Right lobe of liver (tissue), 6 donors: ENCODE measurements at regions not wholly inside any gene's neighbourhood (a gene's known extent, or its start where the extent isn't known, plus 50 kb on each side); places are given as distances from the start of the nearest gene placed in this dataset.

Source experiments
- ATAC-seq, 4 donors: fragments of 200-7000 bp; cut with Tn5 transposase; one replicate each; pipeline ENCODE4 v1.9.1; 2020; ENCODE audit warnings: mild to moderate bottlenecking in 4 of 4, moderate library complexity in 4 of 4
- DNase-seq, 3 donors: peaks; one replicate each; pipeline ENCODE4 v3.0.0-alpha.2; 2020
- H3K27ac ChIP-seq, 3 donors: fragments of 200-600 bp; one replicate each; pipeline ENCODE4 v1.8.0; 2022
- H3K27me3 ChIP-seq, 2 donors: fragments of 200-600 bp; one replicate each; pipeline ENCODE4 v1.8.0; 2022
- H3K36me3 ChIP-seq, 4 donors: fragments of 200-600 bp; sonication (generic) in 1 of 4; one replicate each; pipeline versions ENCODE4 v1.5.1 to v1.8.0; 2017 to 2022; ENCODE audit warnings: control low read depth in 1 of 4
- H3K4me1 ChIP-seq, 4 donors: fragments of 200-600 bp; sonication (generic) in 1 of 4; one replicate each; pipeline versions ENCODE4 v1.5.1 to v1.8.0; 2017 to 2022; ENCODE audit warnings: control low read depth in 1 of 4
- H3K4me3 ChIP-seq, 3 donors: fragments of 200-600 bp; one replicate each; pipeline ENCODE4 v1.8.0; 2022
- H3K9me3 ChIP-seq, 4 donors: fragments of 200-600 bp; sonication (generic) in 1 of 4; one replicate each; pipeline versions ENCODE4 v1.5.1 to v1.8.0; 2017 to 2022; ENCODE audit warnings: control low read depth in 1 of 4
- CTCF ChIP-seq, 4 donors: fragments of 200-600 bp in 3 of 4; fragments of 450-650 bp in 1 of 4; IDR thresholded peaks; one replicate each; pipeline versions ENCODE4 v1.5.1 to v1.8.0; 2016 to 2022; ENCODE audit warnings: antibody characterized with exemption in 4 of 4, mild to moderate bottlenecking in 2 of 4
- POLR2A ChIP-seq: fragments of 450-650 bp; IDR thresholded peaks from one replicate; pipeline ENCODE4 v1.6.1; 2017; ENCODE audit warnings: antibody characterized with exemption, mild to moderate bottlenecking
- WGBS: methylation state at CpG from one replicate; pipeline ENCODE4 v1.1.6; 2018; ENCODE audit warnings: low coverage, low lambda C conversion rate; ENCODE audit not compliant: insufficient coverage; ENCODE audit errors: missing lambda C conversion rate; 5-methylcytosine and 5-hydroxymethylcytosine counted together
- intact Hi-C, 2 donors: fragments of 100-400 bp; cut with DNase I; formaldehyde crosslinking; loops; one replicate each; pipeline versions ENCODE4 v1.11.2 to v1.14.1; 2022
- donor health status: DM: no; HTN: yes; CAD: no.
- donor health status: DM: no; HTN: no; CAD: no.
- donor health status: DM: no; HTN: no; CAD: no.
- donor health status: DM: no; HTN: yes; CAD: no.
- donor health status: DM: no; HTN: yes; CAD: no.

- ATAC-seq (no peak), DNase-seq (no peak)
- no peaks in the 10 kb centered on the region for H3K4me1 ChIP-seq
- intact Hi-C loops: no loop called here
- TF ChIP-seq POLR2A (no peak), CTCF (IDR thresholded peaks at IDR 0.05) (no peak)
- 47% methylated on average over 1 of the region's 1 CpG for WGBS
- H3K4me3 ChIP-seq: no peak overlapping the region
- H3K27ac ChIP-seq: no peak overlapping the region
- no peaks in the 10 kb centered on the region for H3K27me3 ChIP-seq
- H3K9me3 ChIP-seq: no peaks in the 10 kb centered on the region
- H3K36me3 ChIP-seq: no peaks in the 10 kb centered on the region
Measured at GRCh38 chr7:81648716-81649115, 121.1 kb downstream of the HGF start.

- Histone ChIP-seq H3K4me1 (no peaks in the 10 kb centered on the region), H3K36me3 (no peaks in the 10 kb centered on the region), H3K27me3 (no peaks in the 10 kb centered on the region), H3K27ac (no peak overlapping the region), H3K4me3 (no peak overlapping the region), H3K9me3 (no peaks in the 10 kb centered on the region)
- TF ChIP-seq POLR2A (no peak), CTCF (IDR thresholded peaks at IDR 0.05) (no peak)
- intact Hi-C loops: no loop called here
- 86% methylated on average over 5 of the region's 5 CpGs for WGBS
- ATAC-seq (no peak), DNase-seq (no peak)
Measured at GRCh38 chr7:81645435-81645834, 124.4 kb downstream of the HGF start.

- H3K27ac ChIP-seq: no peak overlapping the region
- no peak for DNase-seq
- 64% methylated on average over 2 of the region's 2 CpGs for WGBS
- intact Hi-C loops: no loop called here
- H3K27me3 ChIP-seq: no peaks in the 10 kb centered on the region
- no peaks in the 10 kb centered on the region for H3K9me3 ChIP-seq
- ATAC-seq: no peak
- no peak overlapping the region for H3K4me3 ChIP-seq
- H3K36me3 ChIP-seq: no peaks in the 10 kb centered on the region
- H3K4me1 ChIP-seq: no peaks in the 10 kb centered on the region
- TF ChIP-seq POLR2A (no peak), CTCF (IDR thresholded peaks at IDR 0.05) (no peak)
Measured at GRCh38 chr7:81641873-81642272, 128.0 kb downstream of the HGF start.

- H3K9me3 ChIP-seq: no peaks in the 10 kb centered on the region
- no peaks in the 10 kb centered on the region for H3K36me3 ChIP-seq
- no peaks in the 10 kb centered on the region for H3K27me3 ChIP-seq
- intact Hi-C loops: no loop called here
- H3K4me3 ChIP-seq: no peak overlapping the region
- no peaks in the 10 kb centered on the region for H3K4me1 ChIP-seq
- ATAC-seq (peak in 1 of 4 donors; percentile 85), DNase-seq (no peak)
- 23% methylated on average over 5 of the region's 5 CpGs for WGBS
- no peak overlapping the region for H3K27ac ChIP-seq
- TF ChIP-seq POLR2A (no peak), CTCF (IDR thresholded peaks at IDR 0.05) (no peak)
Measured at GRCh38 chr7:81638198-81638597, 131.6 kb downstream of the HGF start.

- Histone ChIP-seq H3K4me3 (no peak overlapping the region), H3K4me1 (no peaks in the 10 kb centered on the region), H3K27ac (no peak overlapping the region), H3K9me3 (no peaks in the 10 kb centered on the region), H3K27me3 (no peaks in the 10 kb centered on the region), H3K36me3 (no peaks in the 10 kb centered on the region)
- ATAC-seq: no peak
- no peak for DNase-seq
- intact Hi-C loops: no loop called here
- no peak for TF ChIP-seq CTCF (IDR thresholded peaks at IDR 0.05)
- TF ChIP-seq POLR2A: no peak
- 100% methylated on average over 1 of the region's 1 CpG for WGBS
Measured at GRCh38 chr7:81637534-81637933, 132.3 kb downstream of the HGF start.
